ENCODE measurements at regions not wholly inside any gene's neighbourhood (a gene's known extent, or its start where the extent isn't known, plus 50 kb on each side); places are given as distances from the start of the nearest gene placed in this dataset.
"Not testable (repeated sequence)": the region's sequence is repeated elsewhere in the genome, so short reads cannot be mapped to it uniquely, and the experiment has no call there.

GRCh38 chr10:84743483-84743882 lies 415.1 kb downstream of the CCSER2 start:
- Histone ChIP-seq H3K9me3 (no peaks in the 10 kb centered on the region), H3K27me3 (no peaks in the 10 kb centered on the region), H3K4me1 (no peaks in the 10 kb centered on the region), H3K4me3 (no peak overlapping the region), H3K36me3 (no peaks in the 10 kb centered on the region), H3K27ac (no peak overlapping the region)
- DNase-seq, result no peak
- intact Hi-C loops (cut with DNase I), result loop anchor here (5.0 kb wide), 1 partner anchor 201 kb away; no protein-coding TSS in a partner anchor
- TF ChIP-seq CTCF (IDR thresholded peaks at IDR 0.05) (peak in 1 of 4 experiments; percentile 30), POLR2A (IDR thresholded peaks at IDR 0.05) (no peak)

GRCh38 chr10:84755311-84755710 lies 426.9 kb downstream of the CCSER2 start:
- H3K9me3 ChIP-seq, result no peaks in the 10 kb centered on the region
- no peak overlapping the region for H3K4me3 ChIP-seq
- no peak for TF ChIP-seq POLR2A (IDR thresholded peaks at IDR 0.05)
- no peak for TF ChIP-seq CTCF (IDR thresholded peaks at IDR 0.05)
- no peak for TF ChIP-seq EP300 (IDR thresholded peaks at IDR 0.05)
- no peak for TF ChIP-seq POLR2AphosphoS5 (IDR thresholded peaks at IDR 0.05)
- H3K36me3 ChIP-seq, result no peaks in the 10 kb centered on the region
- no peak overlapping the region for H3K27ac ChIP-seq
- H3K27me3 ChIP-seq, result no peaks in the 10 kb centered on the region
- intact Hi-C loops (cut with DNase I), result no loop called here
- no peak for DNase-seq
- 85 to 91% methylated on average over 7 of the region's 7 CpGs for WGBS, 2 donors
- no peaks in the 10 kb centered on the region for H3K4me1 ChIP-seq

- H3K36me3 ChIP-seq; H3K27ac ChIP-seq; H3K9me3 ChIP-seq; DNase-seq; H3K4me1 ChIP-seq; H3K27me3 ChIP-seq; H3K4me3 ChIP-seq; intact Hi-C loops (cut with DNase I): not testable (repeated sequence)
- whole genome bisulfite sequencing, 2 donors, result 98% methylated on average over 2 of the region's 3 CpGs
Observed at GRCh38 chr10:84756653-84757052, 428.3 kb downstream of the CCSER2 start.

- H3K4me3 ChIP-seq; H3K36me3 ChIP-seq; H3K9me3 ChIP-seq; H3K27me3 ChIP-seq; H3K4me1 ChIP-seq; DNase-seq; intact Hi-C loops (cut with DNase I); H3K27ac ChIP-seq: not testable (repeated sequence)
- 32 to 48% methylated on average over 14 of the region's 14 CpGs for WGBS, 2 donors
Observed at GRCh38 chr10:84761994-84762614, 433.7 kb downstream of the CCSER2 start.

- TF ChIP-seq POLR2AphosphoS5 (IDR thresholded peaks at IDR 0.05), result no peak
- TF ChIP-seq EP300 (IDR thresholded peaks at IDR 0.05), result no peak
- TF ChIP-seq CTCF (IDR thresholded peaks at IDR 0.05), result no peak
- no peak for TF ChIP-seq POLR2A (IDR thresholded peaks at IDR 0.05)
- no peak overlapping the region for H3K4me3 ChIP-seq
- no peaks in the 10 kb centered on the region for H3K9me3 ChIP-seq
- H3K27me3 ChIP-seq, result no peaks in the 10 kb centered on the region
- no peak overlapping the region for H3K27ac ChIP-seq
- H3K4me1 ChIP-seq, result no peaks in the 10 kb centered on the region
- DNase-seq, result no peak
- no peaks in the 10 kb centered on the region for H3K36me3 ChIP-seq
- WGBS, 2 donors, result 91 to 92% methylated on average over 16 of the region's 16 CpGs
- intact Hi-C loops (cut with DNase I), result no loop called here
Observed at GRCh38 chr10:84762754-84763394, 434.5 kb downstream of the CCSER2 start.

- no peak for DNase-seq
- Histone ChIP-seq H3K4me3 (no peak overlapping the region), H3K36me3 (no peaks in the 10 kb centered on the region), H3K9me3 (no peaks in the 10 kb centered on the region), H3K4me1 (no peaks in the 10 kb centered on the region), H3K27ac (no peak overlapping the region), H3K27me3 (no peaks in the 10 kb centered on the region)
- TF ChIP-seq POLR2AphosphoS5 (IDR thresholded peaks at IDR 0.05), result no peak
- TF ChIP-seq POLR2A (IDR thresholded peaks at IDR 0.05), result no peak
- TF ChIP-seq CTCF (IDR thresholded peaks at IDR 0.05), result no peak
- TF ChIP-seq EP300 (IDR thresholded peaks at IDR 0.05), result no peak
- intact Hi-C loops (cut with DNase I), result no loop called here
- WGBS, 2 donors, result 26 to 61% methylated on average over 3 of the region's 3 CpGs
Observed at GRCh38 chr10:84763965-84764364, 435.6 kb downstream of the CCSER2 start.
